HL-60 (cell line): ENCODE measurements at regions not wholly inside any gene's neighbourhood (a gene's known extent, or its start where the extent isn't known, plus 50 kb on each side); places are given as distances from the start of the nearest gene placed in this dataset.

Experiments used
- DNase-seq, 2 experiments: peaks; one replicate each; pipeline ENCODE4 v3.0.0-alpha.2; 2010 to 2020; ENCODE audit warnings: low read depth in 1 of 2, low spot score in 1 of 2
- H3K27ac ChIP-seq: fragments of 250-450 bp; sonication (Bioruptor Pico); replicated peaks from 2 replicates; pipeline ENCODE4 v1.5.1; 2020; ENCODE audit warnings: mild to moderate bottlenecking, moderate library complexity
- H3K27me3 ChIP-seq: fragments of 250-450 bp; sonication (Bioruptor Pico); 2 replicates; pipeline ENCODE4 v1.5.1; 2021; ENCODE audit warnings: mild to moderate bottlenecking, moderate library complexity; ENCODE audit not compliant: insufficient read depth, poor library complexity, severe bottlenecking
- H3K4me3 ChIP-seq: replicated peaks from 2 replicates; pipeline ENCODE4 v1.5.1; 2011; ENCODE audit warnings: mild to moderate bottlenecking, control low read depth, low read length; ENCODE audit not compliant: insufficient read depth
- CTCF ChIP-seq: IDR thresholded peaks from one replicate; pipeline ENCODE4 v1.5.1; 2011; ENCODE audit warnings: low read length, control low read depth, inconsistent platforms; ENCODE audit not compliant: insufficient read depth
- GABPA ChIP-seq: IDR thresholded peaks from 2 replicates; pipeline ENCODE4 v1.6.1; 2012; ENCODE audit warnings: low read depth
- POLR2AphosphoS5 ChIP-seq: IDR thresholded peaks from 2 replicates; pipeline ENCODE4 v1.6.1; 2012; ENCODE audit warnings: low read depth
- REST ChIP-seq: IDR thresholded peaks from 2 replicates; pipeline ENCODE4 v1.6.1; 2012; ENCODE audit warnings: low read depth; ENCODE audit not compliant: insufficient replicate concordance
- SPI1 ChIP-seq: IDR thresholded peaks from 2 replicates; pipeline ENCODE4 v1.6.1; 2012; ENCODE audit warnings: low read depth, mild to moderate bottlenecking, borderline replicate concordance

- no peak for TF ChIP-seq REST
- TF ChIP-seq CTCF: no peak
- TF ChIP-seq POLR2AphosphoS5: no peak
- TF ChIP-seq GABPA: no peak
- no peak for TF ChIP-seq SPI1
- no peaks in the 10 kb centered on the region for H3K27me3 ChIP-seq
- H3K4me3 ChIP-seq: no peak overlapping the region
- no peak for DNase-seq
- no peak overlapping the region for H3K27ac ChIP-seq
These were observed 195.7 kb upstream of the RAB4A start for GRCh38 chr1:229075217-229075616.

GRCh38 chr1:229075716-229076115 is 195.2 kb upstream of the RAB4A start:
- no peak for TF ChIP-seq CTCF
- no peak for TF ChIP-seq REST
- TF ChIP-seq SPI1: no peak
- DNase-seq: no peak
- H3K4me3 ChIP-seq: no peak overlapping the region
- H3K27ac ChIP-seq: no peak overlapping the region
- no peaks in the 10 kb centered on the region for H3K27me3 ChIP-seq

- Histone ChIP-seq H3K27ac (no peak overlapping the region), H3K4me3 (no peak overlapping the region), H3K27me3 (no peaks in the 10 kb centered on the region)
- no peak for TF ChIP-seq POLR2AphosphoS5
- TF ChIP-seq CTCF: no peak
- TF ChIP-seq SPI1: no peak
- TF ChIP-seq GABPA: no peak
- TF ChIP-seq REST: no peak
- DNase-seq: no peak
These were observed 194.7 kb upstream of the RAB4A start for GRCh38 chr1:229076195-229076594.
